Naive thymus-derived CD4-positive, alpha-beta T cell (primary cell): ENCODE measurements at regions not wholly inside any gene's neighbourhood (a gene's known extent, or its start where the extent isn't known, plus 50 kb on each side); places are given as distances from the start of the nearest gene placed in this dataset.

Source experiments
- ATAC-seq: fragments of 150-1000 bp; cut with Tn5 transposase; 2 replicates; pipeline ENCODE4 v1.10.0; 2021; ENCODE audit warnings: mild to moderate bottlenecking, moderate library complexity
- CTCF ChIA-PET: fragments of 350-600 bp; sonication (Branson Sonifier 250); formaldehyde crosslinking; loops from one replicate; lab custom pipeline; 2021; ENCODE audit warnings: antibody characterized with exemption; lab: Charles Lee
- POLR2A ChIA-PET: fragments of 350-600 bp; sonication (Branson Sonifier 250); formaldehyde crosslinking; loops from one replicate; lab custom pipeline; 2021; ENCODE audit warnings: antibody characterized with exemption, inconsistent platforms; lab: Charles Lee
- DNase-seq, 9 donors: peaks; one replicate each; pipeline versions ENCODE4 v3.0.0 to v3.0.0-alpha.2; 2020 to 2022; ENCODE audit warnings: mixed read lengths in 1 of 9
- H3K27ac ChIP-seq: one replicate; pipeline ENCODE4 v1.7.0; 2013; ENCODE audit warnings: mild to moderate bottlenecking, low read depth, low read length, moderate library complexity
- H3K27me3 ChIP-seq, 2 donors: one replicate each; pipeline ENCODE4 v1.7.0; 2013; ENCODE audit warnings: low read length in 2 of 2, mild to moderate bottlenecking in 2 of 2, moderate library complexity in 2 of 2; ENCODE audit not compliant: control insufficient read depth in 2 of 2, insufficient read depth in 2 of 2
- H3K36me3 ChIP-seq, 3 experiments: 1 replicate in 2 of 3; 2 replicates in 1 of 3; pipeline ENCODE4 v1.7.0; 2013; ENCODE audit warnings: low read length in 3 of 3, mild to moderate bottlenecking in 3 of 3, moderate library complexity in 1 of 3; ENCODE audit not compliant: insufficient read depth in 3 of 3, control insufficient read depth in 2 of 3
- H3K4me1 ChIP-seq, 2 donors: one replicate each; pipeline ENCODE4 v1.7.0; 2013; ENCODE audit warnings: low read length in 2 of 2, mild to moderate bottlenecking in 2 of 2, moderate library complexity in 1 of 2; ENCODE audit not compliant: control insufficient read depth in 2 of 2, insufficient read depth in 2 of 2
- H3K4me3 ChIP-seq: 2 replicates; pipeline ENCODE4 v1.7.0; 2013; ENCODE audit warnings: mild to moderate bottlenecking, low read length
- H3K9me3 ChIP-seq, 3 experiments: 1 replicate in 2 of 3; 2 replicates in 1 of 3; pipeline ENCODE4 v1.7.0; 2013; ENCODE audit warnings: low read length in 3 of 3; ENCODE audit not compliant: control insufficient read depth in 2 of 3
- H3K27ac Mint-ChIP-seq, 9 donors: one replicate each; pipeline ENCODE4 v1.8.0; 2020 to 2022; ENCODE audit warnings: mixed read lengths in 9 of 9, mild to moderate bottlenecking in 8 of 9, moderate library complexity in 5 of 9, inconsistent platforms in 2 of 9
- H3K27me3 Mint-ChIP-seq, 5 donors: one replicate each; pipeline ENCODE4 v1.8.0; 2021 to 2022; ENCODE audit warnings: mixed read lengths in 5 of 5, mild to moderate bottlenecking in 1 of 5
- H3K36me3 Mint-ChIP-seq, 5 donors: one replicate each; pipeline ENCODE4 v1.8.0; 2020 to 2022; ENCODE audit warnings: mixed read lengths in 5 of 5, mild to moderate bottlenecking in 3 of 5, inconsistent platforms in 1 of 5
- H3K4me1 Mint-ChIP-seq, 7 donors: one replicate each; pipeline ENCODE4 v1.8.0; 2020 to 2022; ENCODE audit warnings: mixed read lengths in 7 of 7, mild to moderate bottlenecking in 3 of 7, inconsistent platforms in 1 of 7
- H3K4me3 Mint-ChIP-seq, 10 donors: one replicate each; pipeline ENCODE4 v1.8.0; 2020 to 2022; ENCODE audit warnings: mild to moderate bottlenecking in 10 of 10, mixed read lengths in 10 of 10, moderate library complexity in 6 of 10, inconsistent platforms in 2 of 10
- H3K9me3 Mint-ChIP-seq, 11 donors: one replicate each; pipeline ENCODE4 v1.8.0; 2020 to 2022; ENCODE audit warnings: mixed read lengths in 11 of 11, mild to moderate bottlenecking in 4 of 11, inconsistent platforms in 1 of 11, moderate library complexity in 1 of 11
- intact Hi-C, 2 donors: fragments of 100-400 bp; cut with micrococcal nuclease; formaldehyde crosslinking; loops; one replicate each; pipeline ENCODE4 v1.15.1; 2023

- H3K4me3 Mint-ChIP-seq = no peak overlapping the region
- ATAC-seq = no peak
- no peaks in the 10 kb centered on the region for H3K27me3 ChIP-seq
- H3K4me1 ChIP-seq = no peaks in the 10 kb centered on the region
- no peak overlapping the region for H3K4me3 ChIP-seq
- ChIA-PET POLR2A (no interaction called here), CTCF (no interaction called here)
- H3K36me3 ChIP-seq = no peaks in the 10 kb centered on the region
- H3K9me3 ChIP-seq = no peaks in the 10 kb centered on the region
- H3K27ac ChIP-seq = no peak overlapping the region
- DNase-seq = no peak
- peak overlapping the region in 1 of 9 donors; percentile 7 for H3K27ac Mint-ChIP-seq
- no peaks in the 10 kb centered on the region for H3K36me3 Mint-ChIP-seq
- no peaks in the 10 kb centered on the region for H3K4me1 Mint-ChIP-seq
- no peaks in the 10 kb centered on the region for H3K27me3 Mint-ChIP-seq
- peaks cover 0 to 14% (median 3%) of the 10 kb centered on the region in 11 donors for H3K9me3 Mint-ChIP-seq
- intact Hi-C loops = no loop called here
Observed at GRCh38 chr20:22245139-22245538, 339.2 kb downstream of the FOXA2 start.

DNA sequence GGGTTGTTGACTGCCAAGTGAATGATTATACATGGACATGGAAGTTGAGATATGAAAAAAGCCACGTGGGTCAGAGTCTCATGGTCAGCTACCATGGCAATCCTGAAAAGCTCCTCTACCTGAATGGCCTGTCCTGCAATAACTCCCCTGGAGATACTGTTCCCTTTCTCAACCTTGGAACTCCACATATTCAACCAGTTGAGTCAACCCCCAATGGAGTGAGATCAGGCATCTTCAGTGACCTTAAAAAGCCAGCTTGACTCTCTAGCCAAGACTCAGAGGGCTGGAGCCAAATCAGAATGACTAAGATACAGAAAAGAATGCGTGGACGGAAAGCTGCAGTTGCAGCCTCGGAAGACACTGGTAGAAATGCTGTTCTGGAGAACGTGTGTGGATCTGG lies 341.3 kb downstream of the FOXA2 start:
- Mint-ChIP-seq H3K27ac (no peak overlapping the region), H3K4me1 (no peaks in the 10 kb centered on the region), H3K4me3 (no peak overlapping the region), H3K36me3 (no peaks in the 10 kb centered on the region), H3K9me3 (peaks cover 0 to 22% (median 4%) of the 10 kb centered on the region in 11 donors), H3K27me3 (no peaks in the 10 kb centered on the region)
- Histone ChIP-seq H3K9me3 (no peaks in the 10 kb centered on the region), H3K4me1 (no peaks in the 10 kb centered on the region), H3K27me3 (no peaks in the 10 kb centered on the region), H3K36me3 (no peaks in the 10 kb centered on the region), H3K4me3 (no peak overlapping the region), H3K27ac (no peak overlapping the region)
- CTCF ChIA-PET = no interaction called here
- POLR2A ChIA-PET = no interaction called here
- no peak for DNase-seq
- ATAC-seq = no peak
- intact Hi-C loops = no loop called here

DNA sequence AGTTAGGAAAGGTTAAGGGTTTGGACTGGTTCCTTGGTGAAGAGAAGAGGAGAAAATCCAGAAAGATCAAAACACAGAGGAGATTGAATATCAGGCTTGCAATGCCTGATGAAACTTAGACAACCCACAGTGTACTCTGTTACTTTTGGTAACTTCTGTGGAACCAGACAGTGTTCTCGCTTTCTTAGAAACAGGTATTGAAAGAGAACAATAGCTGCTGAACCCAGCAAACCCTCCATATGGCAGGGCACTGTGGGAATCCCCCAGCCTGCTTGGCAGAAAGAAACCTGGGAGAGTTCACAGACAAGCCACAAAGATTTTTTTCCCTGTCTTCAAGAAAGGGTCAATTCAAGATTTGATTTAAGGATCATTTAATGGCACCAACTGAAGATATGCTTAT lies 342.8 kb downstream of the FOXA2 start:
- Histone ChIP-seq H3K27me3 (no peaks in the 10 kb centered on the region), H3K4me3 (no peak overlapping the region), H3K9me3 (no peaks in the 10 kb centered on the region), H3K36me3 (no peaks in the 10 kb centered on the region), H3K27ac (no peak overlapping the region), H3K4me1 (no peaks in the 10 kb centered on the region)
- POLR2A ChIA-PET = no interaction called here
- Mint-ChIP-seq H3K9me3 (peaks cover 0 to 22% (median 4%) of the 10 kb centered on the region in 11 donors), H3K4me1 (no peaks in the 10 kb centered on the region), H3K27ac (no peak overlapping the region), H3K27me3 (no peaks in the 10 kb centered on the region), H3K36me3 (no peaks in the 10 kb centered on the region), H3K4me3 (no peak overlapping the region)
- intact Hi-C loops = no loop called here
- ATAC-seq = no peak
- CTCF ChIA-PET = no interaction called here
- no peak for DNase-seq

DNA sequence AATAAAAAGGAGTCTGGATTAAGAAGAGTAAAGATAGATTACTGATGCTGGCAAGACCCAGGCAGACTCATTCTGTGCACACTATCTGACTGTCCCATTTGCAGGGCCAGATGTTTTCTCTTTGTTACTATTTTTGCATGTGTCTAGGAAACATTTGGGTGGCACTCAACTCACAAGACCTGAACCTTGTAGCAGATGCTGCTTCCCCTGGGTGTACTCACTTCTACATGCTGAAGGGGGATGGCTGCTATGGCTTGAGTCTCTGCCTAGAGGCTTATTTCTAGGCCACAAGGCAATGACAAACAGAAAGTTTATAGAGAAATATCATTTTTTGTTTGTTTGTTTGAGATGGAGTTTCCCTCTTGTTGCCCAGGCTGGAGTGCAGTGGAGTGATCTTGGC lies 351.4 kb downstream of the FOXA2 start:
- intact Hi-C loops = no loop called here
- Mint-ChIP-seq H3K36me3 (no peaks in the 10 kb centered on the region), H3K4me1 (no peaks in the 10 kb centered on the region), H3K27ac (no peak overlapping the region), H3K27me3 (peaks cover 0 to 7% (median 0%) of the 10 kb centered on the region in 5 donors), H3K9me3 (peaks cover 0 to 10% (median 1%) of the 10 kb centered on the region in 11 donors), H3K4me3 (no peak overlapping the region)
- ATAC-seq (no peak), DNase-seq (no peak)
- POLR2A ChIA-PET = no interaction called here
- CTCF ChIA-PET = no interaction called here
- no peak overlapping the region for H3K4me3 ChIP-seq
- H3K36me3 ChIP-seq = no peaks in the 10 kb centered on the region
- no peaks in the 10 kb centered on the region for H3K4me1 ChIP-seq
- no peaks in the 10 kb centered on the region for H3K9me3 ChIP-seq
- H3K27ac ChIP-seq = no peak overlapping the region
- no peaks in the 10 kb centered on the region for H3K27me3 ChIP-seq

DNA sequence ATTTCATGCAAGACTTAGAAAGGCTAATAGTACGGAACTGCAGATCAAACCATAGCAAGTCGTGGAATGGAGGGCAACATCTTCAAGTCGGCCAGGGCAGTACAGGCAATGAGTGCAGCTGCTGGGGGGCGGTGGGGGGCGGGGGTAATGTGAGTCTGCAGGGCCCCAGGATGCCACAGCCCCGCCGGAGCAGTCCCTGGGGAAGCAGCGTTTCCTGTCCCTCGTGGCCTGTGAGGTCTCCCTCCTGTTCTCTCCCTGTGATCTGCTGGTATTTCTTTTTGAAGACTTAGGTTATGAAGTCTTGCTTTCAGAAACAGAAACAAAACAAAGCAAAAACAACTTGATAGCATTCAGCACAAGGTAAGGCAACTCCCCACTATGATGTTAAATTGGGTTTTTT lies 351.9 kb downstream of the FOXA2 start:
- intact Hi-C loops = no loop called here
- H3K27me3 Mint-ChIP-seq = peaks cover 0 to 7% (median 0%) of the 10 kb centered on the region in 5 donors
- no peak overlapping the region for H3K4me3 Mint-ChIP-seq
- H3K4me1 ChIP-seq = no peaks in the 10 kb centered on the region
- H3K27ac Mint-ChIP-seq = no peak overlapping the region
- no peaks in the 10 kb centered on the region for H3K9me3 ChIP-seq
- H3K36me3 Mint-ChIP-seq = no peaks in the 10 kb centered on the region
- DNase-seq = no peak
- no peak overlapping the region for H3K27ac ChIP-seq
- no peak for ATAC-seq
- H3K27me3 ChIP-seq = no peaks in the 10 kb centered on the region
- H3K36me3 ChIP-seq = no peaks in the 10 kb centered on the region
- no peaks in the 10 kb centered on the region for H3K4me1 Mint-ChIP-seq
- POLR2A ChIA-PET = no interaction called here
- CTCF ChIA-PET = no interaction called here
- no peak overlapping the region for H3K4me3 ChIP-seq
- H3K9me3 Mint-ChIP-seq = peaks cover 0 to 10% (median 1%) of the 10 kb centered on the region in 11 donors

DNA sequence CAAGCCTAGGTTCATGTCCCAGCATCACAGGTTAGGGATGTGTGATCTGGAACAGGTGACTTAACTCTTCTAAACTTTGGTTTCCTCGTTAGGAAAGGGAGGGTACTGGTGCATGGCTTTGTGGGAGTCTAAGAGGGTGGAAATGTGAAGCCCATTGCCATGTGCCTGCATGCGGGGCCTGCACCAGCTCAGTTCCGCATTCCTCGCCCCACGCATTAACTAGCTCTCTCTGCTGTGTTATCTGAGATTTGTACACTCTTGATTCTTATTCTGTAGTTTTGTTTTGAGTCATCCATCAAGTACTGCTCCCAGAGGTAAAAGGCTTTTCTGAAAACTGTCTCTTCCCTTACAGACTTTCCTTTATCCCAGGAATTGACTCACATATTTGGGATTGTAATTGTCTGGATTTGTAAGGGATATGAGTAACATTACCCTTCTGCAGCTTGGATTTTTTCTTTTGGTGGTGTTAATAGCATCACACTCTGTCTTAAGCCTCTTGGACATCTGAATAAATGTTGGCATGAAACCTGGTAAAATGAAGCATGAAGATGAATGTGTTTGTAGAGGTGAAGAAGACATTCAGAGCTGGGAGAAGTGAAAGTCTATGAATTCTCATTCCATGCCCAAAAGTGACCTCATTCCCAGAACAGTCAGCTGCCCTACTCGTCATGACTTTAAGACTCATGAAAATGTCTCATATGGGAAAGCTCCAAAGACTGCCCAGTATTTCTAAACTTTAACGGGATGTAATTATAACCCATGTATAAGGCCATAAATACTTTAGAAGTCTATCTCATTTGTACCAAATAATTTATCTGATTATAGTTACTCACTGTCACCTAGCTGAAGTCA lies 357.3 kb downstream of the FOXA2 start:
- Mint-ChIP-seq H3K36me3 (no peaks in the 10 kb centered on the region), H3K4me3 (no peak overlapping the region), H3K27me3 (peaks cover 0 to 4% (median 0%) of the 10 kb centered on the region in 5 donors), H3K27ac (no peak overlapping the region), H3K4me1 (no peaks in the 10 kb centered on the region), H3K9me3 (peaks cover 0 to 12% (median 2%) of the 10 kb centered on the region in 11 donors)
- H3K4me1 ChIP-seq = no peaks in the 10 kb centered on the region
- intact Hi-C loops = no loop called here
- CTCF ChIA-PET = no interaction called here
- no peaks in the 10 kb centered on the region for H3K36me3 ChIP-seq
- no peak overlapping the region for H3K27ac ChIP-seq
- POLR2A ChIA-PET = no interaction called here
- H3K4me3 ChIP-seq = no peak overlapping the region
- ATAC-seq = no peak
- H3K27me3 ChIP-seq = no peaks in the 10 kb centered on the region
- H3K9me3 ChIP-seq = no peaks in the 10 kb centered on the region
- no peak for DNase-seq

DNA sequence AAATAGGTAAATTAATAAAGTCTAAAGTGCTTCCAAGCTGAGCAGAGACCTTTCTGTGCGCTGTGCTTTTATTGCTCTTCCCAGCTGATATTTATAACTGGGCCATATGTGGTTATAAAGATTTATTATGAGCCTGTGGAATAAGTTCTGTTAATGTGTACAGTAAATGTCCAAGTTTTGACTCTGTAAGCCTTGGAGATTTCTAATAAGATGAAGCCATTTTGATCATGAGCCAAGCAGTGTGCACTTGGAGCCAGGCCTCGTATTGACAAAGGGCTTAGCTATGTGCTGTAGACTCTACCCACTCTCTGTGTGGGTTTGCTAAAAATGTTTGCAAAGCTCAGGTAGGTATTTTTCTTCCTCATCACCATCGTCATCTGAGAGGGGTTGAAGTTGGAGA lies 361.1 kb downstream of the FOXA2 start:
- no peaks in the 10 kb centered on the region for H3K4me1 Mint-ChIP-seq
- CTCF ChIA-PET = no interaction called here
- H3K27me3 Mint-ChIP-seq = no peaks in the 10 kb centered on the region
- H3K27ac Mint-ChIP-seq = no peak overlapping the region
- DNase-seq (no peak), ATAC-seq (no peak)
- intact Hi-C loops = no loop called here
- no peaks in the 10 kb centered on the region for H3K9me3 ChIP-seq
- no peaks in the 10 kb centered on the region for H3K4me1 ChIP-seq
- no peaks in the 10 kb centered on the region for H3K27me3 ChIP-seq
- no peaks in the 10 kb centered on the region for H3K36me3 Mint-ChIP-seq
- H3K4me3 Mint-ChIP-seq = no peak overlapping the region
- no peak overlapping the region for H3K27ac ChIP-seq
- POLR2A ChIA-PET = no interaction called here
- H3K9me3 Mint-ChIP-seq = peaks cover 0 to 12% (median 2%) of the 10 kb centered on the region in 11 donors
- no peaks in the 10 kb centered on the region for H3K36me3 ChIP-seq
- H3K4me3 ChIP-seq = no peak overlapping the region
